ENCODE measurements at regions not wholly inside any gene's neighbourhood (a gene's known extent, or its start where the extent isn't known, plus 50 kb on each side); places are given as distances from the start of the nearest gene placed in this dataset.

DNA sequence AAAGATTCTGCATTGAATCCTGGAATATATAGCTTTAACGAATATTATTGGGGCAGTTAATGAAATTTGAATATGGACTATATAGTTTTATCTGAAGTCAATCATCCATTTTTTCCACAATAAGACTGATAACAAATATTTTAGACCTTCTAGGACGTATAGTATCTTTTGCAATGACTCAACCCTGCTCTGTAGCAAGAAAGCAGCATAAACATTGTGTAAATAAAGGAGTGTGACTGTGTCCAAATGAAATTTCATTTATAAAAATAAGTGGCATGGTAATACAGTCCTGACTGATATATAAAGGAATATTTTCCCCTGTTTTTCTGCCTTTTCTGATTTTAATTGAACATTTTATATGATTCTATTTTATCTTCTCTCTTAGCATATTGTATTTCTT, 947.7 kb upstream of the SLIT2 start:
- DNase-seq, result no peak
- Histone ChIP-seq H3K27ac (no peak overlapping the region), H3K4me3 (no peak overlapping the region), H3K36me3 (no peaks in the 10 kb centered on the region), H3K27me3 (no peaks in the 10 kb centered on the region), H3K9me3 (no peaks in the 10 kb centered on the region), H3K4me1 (no peaks in the 10 kb centered on the region)
- in situ Hi-C loops (cut with MboI; ENCODE audit: low pct_ligation_motif_present in 1 of 4, low pct_unique_long_range_greater_than_20kb in 1 of 4, low sequenced_read_pairs in 3 of 4), result no loop called here
- intact Hi-C loops (cut with DNase I; ENCODE audit: low total_unique reads), result no loop called here
- WGBS, 2 donors (ENCODE audit: low coverage in 1 of 2), result 45 to 49% methylated on average over 2 of the region's 2 CpGs
- no peak for TF ChIP-seq EP300 (IDR thresholded peaks at IDR 0.05; ENCODE audit: low read depth)
- no peak for TF ChIP-seq POLR2A (IDR thresholded peaks at IDR 0.05)
- TF ChIP-seq, protein P1, sequence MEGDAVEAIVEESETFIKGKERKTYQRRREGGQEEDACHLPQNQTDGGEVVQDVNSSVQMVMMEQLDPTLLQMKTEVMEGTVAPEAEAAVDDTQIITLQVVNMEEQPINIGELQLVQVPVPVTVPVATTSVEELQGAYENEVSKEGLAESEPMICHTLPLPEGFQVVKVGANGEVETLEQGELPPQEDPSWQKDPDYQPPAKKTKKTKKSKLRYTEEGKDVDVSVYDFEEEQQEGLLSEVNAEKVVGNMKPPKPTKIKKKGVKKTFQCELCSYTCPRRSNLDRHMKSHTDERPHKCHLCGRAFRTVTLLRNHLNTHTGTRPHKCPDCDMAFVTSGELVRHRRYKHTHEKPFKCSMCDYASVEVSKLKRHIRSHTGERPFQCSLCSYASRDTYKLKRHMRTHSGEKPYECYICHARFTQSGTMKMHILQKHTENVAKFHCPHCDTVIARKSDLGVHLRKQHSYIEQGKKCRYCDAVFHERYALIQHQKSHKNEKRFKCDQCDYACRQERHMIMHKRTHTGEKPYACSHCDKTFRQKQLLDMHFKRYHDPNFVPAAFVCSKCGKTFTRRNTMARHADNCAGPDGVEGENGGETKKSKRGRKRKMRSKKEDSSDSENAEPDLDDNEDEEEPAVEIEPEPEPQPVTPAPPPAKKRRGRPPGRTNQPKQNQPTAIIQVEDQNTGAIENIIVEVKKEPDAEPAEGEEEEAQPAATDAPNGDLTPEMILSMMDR (IDR thresholded peaks at IDR 0.05), result no peak
- TF ChIP-seq POLR2AphosphoS5 (IDR thresholded peaks at IDR 0.05), result no peak

DNA sequence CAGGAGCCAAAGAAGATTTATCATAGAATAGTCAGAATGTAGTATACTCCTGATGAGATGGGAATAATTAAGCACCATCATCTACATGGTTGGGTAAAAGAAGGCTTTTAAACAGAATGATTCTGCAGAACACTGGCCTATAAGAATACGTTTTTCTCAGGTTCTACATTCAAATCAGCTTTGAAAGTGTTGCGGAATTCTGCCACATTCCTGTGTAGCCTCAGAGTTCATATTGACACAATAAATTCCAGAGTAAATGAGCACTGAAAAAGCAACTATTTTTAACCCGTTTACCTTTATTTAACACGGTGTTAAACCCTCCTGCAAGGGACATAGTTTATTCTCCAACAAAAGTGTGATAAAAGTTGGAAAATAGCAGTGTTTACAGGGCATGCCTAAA, 950.2 kb upstream of the SLIT2 start:
- H3K36me3 ChIP-seq, result no peaks in the 10 kb centered on the region
- intact Hi-C loops (cut with DNase I; ENCODE audit: low total_unique reads), result no loop called here
- 43 to 61% methylated on average over 4 of the region's 4 CpGs for WGBS, 2 donors (ENCODE audit: low coverage in 1 of 2)

DNA sequence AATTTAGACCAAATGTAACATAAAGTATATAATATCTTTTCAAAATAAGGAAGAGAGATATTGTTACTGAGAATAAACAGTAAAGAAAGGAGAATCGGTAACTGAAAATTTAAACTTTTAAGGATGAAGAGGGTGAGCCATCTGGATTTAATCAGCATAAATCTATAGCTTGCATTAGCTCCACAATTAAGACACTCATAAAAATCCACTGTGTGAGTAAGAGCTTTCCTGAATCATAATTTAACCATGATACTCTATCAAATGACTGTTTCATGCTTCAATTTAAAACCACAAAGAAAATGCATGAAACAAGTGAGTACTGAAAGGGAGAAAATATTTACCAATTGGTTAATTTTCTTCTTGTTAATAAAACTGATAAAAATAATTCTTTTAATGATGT, 951.5 kb upstream of the SLIT2 start:
- no peaks in the 10 kb centered on the region for H3K36me3 ChIP-seq
- in situ Hi-C loops (cut with MboI; ENCODE audit: low pct_ligation_motif_present in 1 of 4, low pct_unique_long_range_greater_than_20kb in 1 of 4, low sequenced_read_pairs in 3 of 4), result no loop called here
- no peak overlapping the region for H3K4me3 ChIP-seq
- H3K27me3 ChIP-seq, result no peaks in the 10 kb centered on the region
- intact Hi-C loops (cut with DNase I; ENCODE audit: low total_unique reads), result no loop called here
- H3K27ac ChIP-seq, result no peak overlapping the region
- H3K4me1 ChIP-seq, result no peaks in the 10 kb centered on the region
- TF ChIP-seq, protein P1 (IDR thresholded peaks at IDR 0.05), result no peak
- no peak for TF ChIP-seq EP300 (IDR thresholded peaks at IDR 0.05; ENCODE audit: low read depth)
- TF ChIP-seq POLR2AphosphoS5 (IDR thresholded peaks at IDR 0.05), result no peak
- no peak for TF ChIP-seq POLR2A (IDR thresholded peaks at IDR 0.05)
- 69 to 75% methylated on average over 1 of the region's 1 CpG for WGBS, 2 donors (ENCODE audit: low coverage in 1 of 2)
- H3K9me3 ChIP-seq, result no peaks in the 10 kb centered on the region
- no peak for DNase-seq

More for the DNA sequence above, 950.2 kb upstream of the SLIT2 start:
- TF ChIP-seq POLR2A (IDR thresholded peaks at IDR 0.05), result no peak
- TF ChIP-seq POLR2AphosphoS5 (IDR thresholded peaks at IDR 0.05), result no peak
- TF ChIP-seq EP300 (IDR thresholded peaks at IDR 0.05; ENCODE audit: low read depth), result no peak
- TF ChIP-seq, protein P1 (IDR thresholded peaks at IDR 0.05), result no peak
- no peaks in the 10 kb centered on the region for H3K4me1 ChIP-seq
- H3K27ac ChIP-seq, result no peak overlapping the region
- in situ Hi-C loops (cut with MboI; ENCODE audit: low pct_ligation_motif_present in 1 of 4, low pct_unique_long_range_greater_than_20kb in 1 of 4, low sequenced_read_pairs in 3 of 4), result no loop called here
- H3K9me3 ChIP-seq, result no peaks in the 10 kb centered on the region
- DNase-seq, result no peak
- no peaks in the 10 kb centered on the region for H3K27me3 ChIP-seq
- no peak overlapping the region for H3K4me3 ChIP-seq

DNA sequence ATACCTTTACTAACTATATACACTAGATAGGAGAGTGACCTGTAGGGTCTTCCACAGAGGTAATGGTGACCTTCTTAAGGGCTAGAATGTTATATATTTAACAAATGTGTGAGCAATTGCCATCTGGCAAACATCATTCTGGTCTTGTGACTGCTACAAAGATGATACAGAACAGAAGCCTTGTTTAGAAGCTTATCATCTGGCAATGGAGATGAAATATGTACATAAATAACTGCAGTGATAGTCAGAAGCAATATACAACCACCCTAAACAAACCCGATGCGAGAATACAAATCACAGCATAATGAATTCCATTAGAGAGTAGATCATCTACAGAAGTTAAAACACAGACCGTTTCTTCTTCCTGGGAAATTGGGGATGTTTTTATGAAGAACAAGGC, 952.7 kb upstream of the SLIT2 start:
- Histone ChIP-seq H3K4me3 (no peak overlapping the region), H3K27me3 (no peaks in the 10 kb centered on the region), H3K36me3 (no peaks in the 10 kb centered on the region), H3K9me3 (no peaks in the 10 kb centered on the region), H3K27ac (no peak overlapping the region), H3K4me1 (no peaks in the 10 kb centered on the region)
- in situ Hi-C loops (cut with MboI; ENCODE audit: low pct_ligation_motif_present in 1 of 4, low pct_unique_long_range_greater_than_20kb in 1 of 4, low sequenced_read_pairs in 3 of 4) (no loop called here), intact Hi-C loops (cut with DNase I; ENCODE audit: low total_unique reads) (no loop called here)
- DNase-seq, result no peak
- WGBS, 2 donors (ENCODE audit: low coverage in 1 of 2), result 25 to 63% methylated on average over 3 of the region's 3 CpGs
- TF ChIP-seq POLR2A (IDR thresholded peaks at IDR 0.05), result no peak

DNA sequence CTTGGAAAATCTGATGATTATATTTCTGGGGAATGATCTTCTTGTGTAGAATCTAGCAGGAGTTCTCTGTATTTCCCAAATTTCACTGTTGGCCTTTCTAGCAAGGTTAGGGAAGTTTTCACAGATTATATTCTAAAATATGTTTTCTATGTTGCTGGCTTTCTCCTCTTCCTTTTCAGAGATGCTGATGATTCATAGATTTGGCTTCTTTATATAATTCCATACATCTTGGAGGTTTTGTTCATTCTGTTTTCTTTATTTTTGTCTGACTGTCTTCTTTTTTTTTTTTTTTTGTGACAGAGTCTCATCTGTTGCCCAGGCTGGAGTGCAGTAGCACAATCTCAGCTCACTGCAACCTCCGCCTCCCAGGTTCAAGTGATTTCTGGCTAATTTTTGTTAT, 957.9 kb upstream of the SLIT2 start:
- Histone ChIP-seq H3K27me3 (no peaks in the 10 kb centered on the region), H3K4me1 (no peaks in the 10 kb centered on the region), H3K36me3 (no peaks in the 10 kb centered on the region), H3K4me3 (no peak overlapping the region), H3K27ac (no peak overlapping the region), H3K9me3 (peaks cover 9 to 22% of the 10 kb centered on the region in 2 donors)
- intact Hi-C loops (cut with DNase I; ENCODE audit: low total_unique reads) (no loop called here), in situ Hi-C loops (cut with MboI; ENCODE audit: low pct_ligation_motif_present in 1 of 4, low pct_unique_long_range_greater_than_20kb in 1 of 4, low sequenced_read_pairs in 3 of 4) (no loop called here)
- 95% methylated on average over 1 of the region's 1 CpG; no CpG with 5 or more reads in 1 of the 2 donors for WGBS, 2 donors (ENCODE audit: low coverage in 1 of 2)
- no peak for DNase-seq
- TF ChIP-seq EP300 (IDR thresholded peaks at IDR 0.05; ENCODE audit: low read depth), result no peak
- no peak for TF ChIP-seq POLR2A (IDR thresholded peaks at IDR 0.05)
- TF ChIP-seq, protein P1 (IDR thresholded peaks at IDR 0.05), result no peak
- no peak for TF ChIP-seq POLR2AphosphoS5 (IDR thresholded peaks at IDR 0.05)

Data from transverse colon (tissue), 4 donors.